Small intestine (tissue), 7 donors: ENCODE measurements at regions not wholly inside any gene's neighbourhood (a gene's known extent, or its start where the extent isn't known, plus 50 kb on each side); places are given as distances from the start of the nearest gene placed in this dataset.
"Not testable (repeated sequence)": the region's sequence is repeated elsewhere in the genome, so short reads cannot be mapped to it uniquely, and the experiment has no call there.

Experiments used
- DNase-seq, 2 donors: peaks; one replicate each; pipeline versions ENCODE4 v3.0.0 to v3.0.0-alpha.2; 2013
- FAIRE-seq: peaks from 2 replicates; lab custom pipeline; 2012; peaks lifted over from hg19 to GRCh38; lab: Jason Lieb, UNC
- H3K27ac ChIP-seq, 3 donors: one replicate each; pipeline ENCODE4 v1.5.1; 2013; ENCODE audit warnings: low read length in 2 of 3, mild to moderate bottlenecking in 2 of 3, control low read depth in 1 of 3, inconsistent platforms in 1 of 3, low read depth in 1 of 3, moderate library complexity in 1 of 3
- H3K27me3 ChIP-seq, 3 donors: one replicate each; pipeline ENCODE4 v1.6.1; 2013; ENCODE audit warnings: low read length in 3 of 3, inconsistent platforms in 1 of 3; ENCODE audit not compliant: control insufficient read depth in 3 of 3, insufficient read depth in 3 of 3
- H3K36me3 ChIP-seq, 3 donors: one replicate each; pipeline ENCODE4 v1.6.1; 2013; ENCODE audit warnings: low read length in 3 of 3, inconsistent platforms in 1 of 3, low read depth in 1 of 3, mild to moderate bottlenecking in 1 of 3, moderate library complexity in 1 of 3; ENCODE audit not compliant: control insufficient read depth in 3 of 3, insufficient read depth in 2 of 3
- H3K4me1 ChIP-seq, 3 donors: one replicate each; pipeline ENCODE4 v1.6.1; 2013; ENCODE audit warnings: low read length in 2 of 3, inconsistent platforms in 1 of 3, low read depth in 1 of 3, mild to moderate bottlenecking in 1 of 3, moderate library complexity in 1 of 3; ENCODE audit not compliant: control insufficient read depth in 3 of 3, insufficient read depth in 2 of 3
- H3K4me3 ChIP-seq, 3 donors: one replicate each; pipeline ENCODE4 v1.5.1; 2013; ENCODE audit warnings: low read length in 3 of 3, control low read depth in 1 of 3, inconsistent platforms in 1 of 3, low read depth in 1 of 3, mild to moderate bottlenecking in 1 of 3, moderate library complexity in 1 of 3
- H3K9me3 ChIP-seq, 2 donors: one replicate each; pipeline ENCODE4 v1.6.1; 2013; ENCODE audit warnings: low read depth in 1 of 2, low read length in 1 of 2; ENCODE audit not compliant: control insufficient read depth in 2 of 2, insufficient read depth in 1 of 2
- WGBS, 3 donors: extraction: QIAGEN DNeasy Blood & Tissue Kit; methylation state at CpG; one replicate each; pipeline ENCODE4 v1.1.7; 2013; 5-methylcytosine and 5-hydroxymethylcytosine counted together
- donor health status: healthy with polysubstance abuse.
- donor health status: control.
- donor health status: control.
- donor health status: Bipolar disorder and iron deficiency.
- donor health status: healthy.

GRCh38 chr12:42015051-42015461 lies 129.6 kb downstream of the GXYLT1 start:
- H3K36me3 ChIP-seq: no peaks in the 10 kb centered on the region
- no peaks in the 10 kb centered on the region for H3K9me3 ChIP-seq
- H3K4me3 ChIP-seq: no peak overlapping the region
- FAIRE-seq (no peak), DNase-seq (no peak)
- no peaks in the 10 kb centered on the region for H3K4me1 ChIP-seq
- H3K27me3 ChIP-seq: no peaks in the 10 kb centered on the region
- H3K27ac ChIP-seq: no peak overlapping the region

- H3K36me3 ChIP-seq, H3K27me3 ChIP-seq, H3K4me1 ChIP-seq, H3K4me3 ChIP-seq, H3K9me3 ChIP-seq, H3K27ac ChIP-seq, DNase-seq, FAIRE-seq: not testable (repeated sequence)
- WGBS, 3 donors: 66 to 78% (median 76%) methylated on average over 2 of the region's 2 CpGs
Measured at GRCh38 chr12:42012501-42012900, 132.2 kb downstream of the GXYLT1 start.

- Histone ChIP-seq H3K27ac (no peak overlapping the region), H3K4me3 (no peak overlapping the region), H3K36me3 (no peaks in the 10 kb centered on the region), H3K9me3 (no peaks in the 10 kb centered on the region), H3K27me3 (no peaks in the 10 kb centered on the region), H3K4me1 (no peaks in the 10 kb centered on the region)
- WGBS, 3 donors: 67 to 85% (median 82%) methylated on average over 3 of the region's 3 CpGs
- no peak for DNase-seq
- FAIRE-seq: no peak
Measured at GRCh38 chr12:42010715-42011114, 134.0 kb downstream of the GXYLT1 start.

GRCh38 chr12:42010257-42010656 lies 134.4 kb downstream of the GXYLT1 start:
- no peaks in the 10 kb centered on the region for H3K9me3 ChIP-seq
- H3K27ac ChIP-seq: no peak overlapping the region
- H3K4me3 ChIP-seq: no peak overlapping the region
- no peaks in the 10 kb centered on the region for H3K27me3 ChIP-seq
- H3K4me1 ChIP-seq: no peaks in the 10 kb centered on the region
- DNase-seq (no peak), FAIRE-seq (no peak)
- WGBS, 3 donors: 77 to 90% (median 80%) methylated on average over 1 of the region's 1 CpG
- no peaks in the 10 kb centered on the region for H3K36me3 ChIP-seq

- Histone ChIP-seq H3K27ac (no peak overlapping the region), H3K4me3 (no peak overlapping the region), H3K27me3 (no peaks in the 10 kb centered on the region), H3K4me1 (no peaks in the 10 kb centered on the region), H3K36me3 (no peaks in the 10 kb centered on the region), H3K9me3 (no peaks in the 10 kb centered on the region)
- DNase-seq (no peak), FAIRE-seq (no peak)
- 61 to 78% (median 63%) methylated on average over 5 of the region's 5 CpGs for WGBS, 3 donors
Measured at GRCh38 chr12:42008996-42009395, 135.7 kb downstream of the GXYLT1 start.

- Histone ChIP-seq H3K36me3 (no peaks in the 10 kb centered on the region), H3K27me3 (no peaks in the 10 kb centered on the region), H3K4me1 (no peaks in the 10 kb centered on the region), H3K4me3 (no peak overlapping the region), H3K27ac (no peak overlapping the region), H3K9me3 (no peaks in the 10 kb centered on the region)
- FAIRE-seq (no peak), DNase-seq (no peak)
- 91 to 94% (median 91%) methylated on average over 1 of the region's 1 CpG for WGBS, 3 donors
Measured at GRCh38 chr12:42003031-42003430, 141.6 kb downstream of the GXYLT1 start.

- Histone ChIP-seq H3K27me3 (no peaks in the 10 kb centered on the region), H3K27ac (no peak overlapping the region), H3K4me1 (no peaks in the 10 kb centered on the region), H3K36me3 (no peaks in the 10 kb centered on the region), H3K4me3 (no peak overlapping the region), H3K9me3 (no peaks in the 10 kb centered on the region)
- DNase-seq (no peak), FAIRE-seq (no peak)
- WGBS, 3 donors: 65 to 81% (median 76%) methylated on average over 1 of the region's 1 CpG
Measured at GRCh38 chr12:42002563-42002962, 142.1 kb downstream of the GXYLT1 start.

- DNase-seq: no peak
- no peak for FAIRE-seq
- WGBS, 3 donors: 77 to 85% (median 78%) methylated on average over 14 of the region's 14 CpGs
Measured at GRCh38 chr12:41998436-41998835, 146.2 kb downstream of the GXYLT1 start.

GRCh38 chr12:41993283-41993682 lies 151.4 kb downstream of the GXYLT1 start:
- H3K9me3 ChIP-seq: peaks cover 0 to 5% of the 10 kb centered on the region in 2 donors
- H3K36me3 ChIP-seq: no peaks in the 10 kb centered on the region
- no peaks in the 10 kb centered on the region for H3K27me3 ChIP-seq
- FAIRE-seq (no peak), DNase-seq (no peak)
- no peak overlapping the region for H3K27ac ChIP-seq
- no peak overlapping the region for H3K4me3 ChIP-seq
- peaks cover 0 to 8% (median 0%) of the 10 kb centered on the region in 3 donors for H3K4me1 ChIP-seq
- 29 to 47% (median 30%) methylated on average over 2 of the region's 2 CpGs for WGBS, 3 donors

More at GRCh38 chr12:41998436-41998835, 146.2 kb downstream of the GXYLT1 start:
- Histone ChIP-seq H3K4me3 (no peak overlapping the region), H3K27me3 (no peaks in the 10 kb centered on the region), H3K36me3 (no peaks in the 10 kb centered on the region), H3K9me3 (no peaks in the 10 kb centered on the region), H3K27ac (no peak overlapping the region), H3K4me1 (no peaks in the 10 kb centered on the region)
